Left ventricle myocardium inferior (tissue), 1 donor: ENCODE measurements at regions not wholly inside any gene's neighbourhood (a gene's known extent, or its start where the extent isn't known, plus 50 kb on each side); places are given as distances from the start of the nearest gene placed in this dataset.

Experiments used
- DNase-seq: peaks from one replicate; pipeline ENCODE4 v3.0.0-alpha.2; 2020
- H3K27ac ChIP-seq: fragments of 200-600 bp; replicated peaks from 2 replicates; pipeline ENCODE4 v1.8.0; 2021
- H3K27me3 ChIP-seq: fragments of 200-600 bp; 2 replicates; pipeline ENCODE4 v1.8.0; 2021; ENCODE audit warnings: low read depth
- H3K36me3 ChIP-seq: fragments of 200-600 bp; 2 replicates; pipeline ENCODE4 v1.8.0; 2021
- H3K4me1 ChIP-seq: fragments of 200-600 bp; 2 replicates; pipeline ENCODE4 v1.8.0; 2021
- H3K4me3 ChIP-seq: fragments of 200-600 bp; 2 replicates; pipeline ENCODE4 v1.8.0; 2021; ENCODE audit warnings: mild to moderate bottlenecking, moderate library complexity
- H3K9me3 ChIP-seq: fragments of 200-600 bp; replicated peaks from 2 replicates; pipeline ENCODE4 v1.8.0; 2021
- intact Hi-C: fragments of 100-400 bp; cut with micrococcal nuclease; formaldehyde crosslinking; loops from one replicate; pipeline ENCODE4 v1.11.0; 2022
- TF ChIP-seq, protein P1 (sequence below): fragments of 200-600 bp; IDR thresholded peaks from 2 replicates; pipeline ENCODE4 v1.8.0; 2021; ENCODE audit warnings: antibody characterized with exemption, mild to moderate bottlenecking, borderline replicate concordance
- donor health status: DM: no; HTN: yes; CAD: no; lungs with severe emphysema.

DNA sequence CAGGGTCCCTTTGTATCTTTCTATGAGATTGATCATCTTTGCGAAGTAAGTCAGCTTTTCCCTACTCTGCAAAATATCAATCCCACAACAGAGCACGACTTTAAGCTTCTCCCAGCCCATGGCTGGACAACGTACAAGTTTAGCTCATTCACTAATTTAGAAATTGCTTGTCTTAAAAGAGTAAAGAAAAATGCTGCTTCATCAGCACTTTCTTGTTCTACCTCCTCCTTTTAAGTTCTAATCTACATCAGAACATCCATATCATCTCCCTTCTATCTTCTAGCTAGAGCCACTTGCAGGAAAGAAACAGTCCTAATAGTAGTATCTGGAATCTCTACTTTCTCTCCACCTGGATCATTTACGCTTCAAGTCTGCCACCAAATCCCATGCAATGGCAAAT is 441.2 kb upstream of the ESRRG start:
- Histone ChIP-seq H3K4me3 (no peak overlapping the region), H3K9me3 (no peaks in the 10 kb centered on the region), H3K27ac (no peak overlapping the region), H3K4me1 (no peaks in the 10 kb centered on the region), H3K27me3 (no peaks in the 10 kb centered on the region), H3K36me3 (no peaks in the 10 kb centered on the region)
- TF ChIP-seq, protein P1, sequence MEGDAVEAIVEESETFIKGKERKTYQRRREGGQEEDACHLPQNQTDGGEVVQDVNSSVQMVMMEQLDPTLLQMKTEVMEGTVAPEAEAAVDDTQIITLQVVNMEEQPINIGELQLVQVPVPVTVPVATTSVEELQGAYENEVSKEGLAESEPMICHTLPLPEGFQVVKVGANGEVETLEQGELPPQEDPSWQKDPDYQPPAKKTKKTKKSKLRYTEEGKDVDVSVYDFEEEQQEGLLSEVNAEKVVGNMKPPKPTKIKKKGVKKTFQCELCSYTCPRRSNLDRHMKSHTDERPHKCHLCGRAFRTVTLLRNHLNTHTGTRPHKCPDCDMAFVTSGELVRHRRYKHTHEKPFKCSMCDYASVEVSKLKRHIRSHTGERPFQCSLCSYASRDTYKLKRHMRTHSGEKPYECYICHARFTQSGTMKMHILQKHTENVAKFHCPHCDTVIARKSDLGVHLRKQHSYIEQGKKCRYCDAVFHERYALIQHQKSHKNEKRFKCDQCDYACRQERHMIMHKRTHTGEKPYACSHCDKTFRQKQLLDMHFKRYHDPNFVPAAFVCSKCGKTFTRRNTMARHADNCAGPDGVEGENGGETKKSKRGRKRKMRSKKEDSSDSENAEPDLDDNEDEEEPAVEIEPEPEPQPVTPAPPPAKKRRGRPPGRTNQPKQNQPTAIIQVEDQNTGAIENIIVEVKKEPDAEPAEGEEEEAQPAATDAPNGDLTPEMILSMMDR: no peak
- DNase-seq: no peak
- intact Hi-C loops: no loop called here

DNA sequence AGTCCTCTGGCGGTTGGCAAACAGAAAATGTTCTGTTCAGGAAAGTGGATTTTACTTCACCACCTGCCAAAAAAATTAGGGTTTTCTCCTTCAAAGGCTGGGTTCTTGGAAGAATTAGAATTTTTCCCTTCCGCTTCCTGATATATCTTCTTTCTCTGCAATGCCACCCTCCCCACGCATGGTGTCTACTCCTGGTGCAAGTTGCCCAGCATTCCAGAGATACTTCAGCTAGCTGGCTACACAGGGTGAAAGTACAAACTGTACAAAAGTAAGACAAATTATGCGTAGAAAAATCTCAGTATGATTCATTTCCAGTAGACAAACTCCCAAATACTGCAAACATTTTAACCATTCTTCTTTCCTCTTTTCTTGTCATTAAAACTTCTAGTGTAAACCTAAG is 430.1 kb upstream of the ESRRG start:
- no peak for DNase-seq
- Histone ChIP-seq H3K36me3 (no peaks in the 10 kb centered on the region), H3K9me3 (peaks cover 10% of the 10 kb centered on the region), H3K4me1 (peaks cover 9% of the 10 kb centered on the region), H3K4me3 (no peak overlapping the region), H3K27ac (no peak overlapping the region), H3K27me3 (no peaks in the 10 kb centered on the region)
- TF ChIP-seq, protein P1: no peak
- intact Hi-C loops: no loop called here

DNA sequence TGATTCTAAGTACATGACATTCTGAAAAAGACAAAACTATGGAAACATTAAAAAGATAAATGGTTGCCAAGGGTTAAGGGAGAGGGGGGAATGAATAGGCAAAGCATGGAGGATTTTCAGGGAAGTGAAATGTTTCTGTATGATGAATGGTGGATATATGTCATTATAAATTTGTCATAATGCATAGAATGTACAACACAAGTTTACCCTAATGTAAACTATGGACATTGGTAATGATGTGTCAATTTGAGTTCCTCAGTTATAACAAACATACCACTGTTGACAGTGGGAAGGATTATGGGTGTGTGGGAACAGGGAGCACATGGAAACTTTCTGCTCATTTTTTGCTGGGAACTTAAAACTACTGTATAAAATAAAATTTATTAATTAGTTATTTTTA is 427.1 kb upstream of the ESRRG start:
- no peak for DNase-seq
- H3K9me3 ChIP-seq: peaks cover 28% of the 10 kb centered on the region
- H3K4me1 ChIP-seq: peaks cover 9% of the 10 kb centered on the region
- no peaks in the 10 kb centered on the region for H3K36me3 ChIP-seq
- no peak overlapping the region for H3K27ac ChIP-seq
- no peaks in the 10 kb centered on the region for H3K27me3 ChIP-seq
- H3K4me3 ChIP-seq: no peak overlapping the region
- TF ChIP-seq, protein P1: no peak
- intact Hi-C loops: no loop called here

DNA sequence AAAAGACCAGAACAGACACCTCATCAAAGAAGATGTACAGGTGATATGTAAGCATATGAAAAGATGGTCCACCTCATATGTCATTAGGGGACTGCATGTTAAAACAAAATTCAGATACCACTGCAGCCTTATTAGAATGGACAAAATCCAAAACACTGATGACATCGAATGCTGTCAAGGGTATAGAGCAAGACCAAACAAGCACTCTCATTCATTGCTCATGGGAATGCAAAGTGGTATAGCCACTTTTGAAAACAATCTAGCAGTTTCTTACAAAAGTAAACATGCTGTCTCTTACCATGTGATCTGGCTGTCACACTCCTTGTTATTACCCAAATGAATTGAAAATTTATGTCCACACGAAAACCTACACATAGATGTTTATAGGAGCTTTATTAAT is 426.6 kb upstream of the ESRRG start:
- Histone ChIP-seq H3K36me3 (no peaks in the 10 kb centered on the region), H3K9me3 (peaks cover 33% of the 10 kb centered on the region), H3K4me1 (peaks cover 9% of the 10 kb centered on the region), H3K27ac (no peak overlapping the region), H3K4me3 (no peak overlapping the region), H3K27me3 (no peaks in the 10 kb centered on the region)
- DNase-seq: no peak
- TF ChIP-seq, protein P1: no peak
- intact Hi-C loops: no loop called here

DNA sequence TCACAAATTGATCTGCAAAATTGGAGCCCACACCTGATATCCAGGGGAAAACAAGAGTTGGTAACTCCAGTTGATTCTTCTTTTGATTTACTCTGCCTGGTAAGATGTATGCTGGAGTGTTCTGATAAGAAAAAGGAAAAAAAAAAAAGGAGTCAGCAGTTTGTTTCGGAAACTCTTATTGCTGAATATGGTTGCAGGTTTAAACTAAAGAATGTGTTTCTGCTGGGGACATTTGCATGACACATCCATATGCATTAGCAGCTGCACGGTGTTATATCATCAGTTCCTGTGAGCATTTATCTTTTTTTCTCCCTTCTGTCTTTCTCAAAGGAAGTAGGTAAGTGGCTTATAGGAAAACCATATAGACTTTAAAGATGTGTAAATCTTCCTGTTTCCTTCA is 418.5 kb upstream of the ESRRG start:
- intact Hi-C loops: no loop called here
- Histone ChIP-seq H3K36me3 (no peaks in the 10 kb centered on the region), H3K27ac (no peak overlapping the region), H3K4me1 (peaks cover 16% of the 10 kb centered on the region), H3K9me3 (peaks cover 17% of the 10 kb centered on the region), H3K4me3 (no peak overlapping the region), H3K27me3 (peaks cover 44% of the 10 kb centered on the region)
- TF ChIP-seq, protein P1: no peak
- DNase-seq: no peak
